GM13976 (cell line): ENCODE measurements at regions not wholly inside any gene's neighbourhood (a gene's known extent, or its start where the extent isn't known, plus 50 kb on each side); places are given as distances from the start of the nearest gene placed in this dataset.

Source experiments
- DNase-seq: peaks from one replicate; pipeline ENCODE4 v3.0.0; 2012; ENCODE audit warnings: low spot score
- in situ Hi-C: fragments of 300-500 bp; cut with MboI; formaldehyde crosslinking; loops from one replicate; pipeline ENCODE4 v1.12.0; 2022; ENCODE audit warnings: low sequenced_read_pairs, mixed read lengths, inconsistent platforms; ENCODE audit not compliant: unreplicated experiment
- TF ChIP-seq, protein P1 (sequence below): IDR thresholded peaks from 2 replicates; pipeline ENCODE4 v1.5.1; 2012; ENCODE audit warnings: borderline replicate concordance, mild to moderate bottlenecking; ENCODE audit not compliant: insufficient read depth; ENCODE audit errors: extremely low read depth, missing control alignments, control extremely low read depth

- DNase-seq = no peak
- in situ Hi-C loops = no loop called here
These were observed 546.0 kb downstream of the MN1 start for GRCh38 chr22:27255580-27255979.

DNA sequence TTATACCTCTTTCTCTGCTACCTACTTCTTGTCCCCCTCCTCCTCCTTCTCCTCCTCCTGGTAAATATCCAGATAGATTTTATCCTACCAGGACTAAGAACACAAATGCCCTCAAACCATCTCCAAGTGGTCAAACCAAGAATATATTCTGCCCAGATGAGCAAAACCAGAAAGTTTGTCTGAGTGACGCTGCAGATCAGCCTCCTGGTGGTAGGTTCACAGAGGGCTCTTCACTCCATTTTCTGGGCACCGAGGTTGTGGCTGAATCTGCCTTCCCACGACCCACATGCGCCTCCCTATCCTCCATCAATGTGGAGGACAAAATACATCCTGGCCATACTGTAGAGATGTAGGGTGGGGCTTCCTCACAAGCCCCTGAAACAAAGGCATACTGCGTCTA is 543.6 kb downstream of the MN1 start:
- TF ChIP-seq, protein P1, sequence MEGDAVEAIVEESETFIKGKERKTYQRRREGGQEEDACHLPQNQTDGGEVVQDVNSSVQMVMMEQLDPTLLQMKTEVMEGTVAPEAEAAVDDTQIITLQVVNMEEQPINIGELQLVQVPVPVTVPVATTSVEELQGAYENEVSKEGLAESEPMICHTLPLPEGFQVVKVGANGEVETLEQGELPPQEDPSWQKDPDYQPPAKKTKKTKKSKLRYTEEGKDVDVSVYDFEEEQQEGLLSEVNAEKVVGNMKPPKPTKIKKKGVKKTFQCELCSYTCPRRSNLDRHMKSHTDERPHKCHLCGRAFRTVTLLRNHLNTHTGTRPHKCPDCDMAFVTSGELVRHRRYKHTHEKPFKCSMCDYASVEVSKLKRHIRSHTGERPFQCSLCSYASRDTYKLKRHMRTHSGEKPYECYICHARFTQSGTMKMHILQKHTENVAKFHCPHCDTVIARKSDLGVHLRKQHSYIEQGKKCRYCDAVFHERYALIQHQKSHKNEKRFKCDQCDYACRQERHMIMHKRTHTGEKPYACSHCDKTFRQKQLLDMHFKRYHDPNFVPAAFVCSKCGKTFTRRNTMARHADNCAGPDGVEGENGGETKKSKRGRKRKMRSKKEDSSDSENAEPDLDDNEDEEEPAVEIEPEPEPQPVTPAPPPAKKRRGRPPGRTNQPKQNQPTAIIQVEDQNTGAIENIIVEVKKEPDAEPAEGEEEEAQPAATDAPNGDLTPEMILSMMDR = no peak
- in situ Hi-C loops = no loop called here
- no peak for DNase-seq

More at GRCh38 chr22:27255580-27255979, 546.0 kb downstream of the MN1 start:
- TF ChIP-seq, protein P1 = no peak

DNA sequence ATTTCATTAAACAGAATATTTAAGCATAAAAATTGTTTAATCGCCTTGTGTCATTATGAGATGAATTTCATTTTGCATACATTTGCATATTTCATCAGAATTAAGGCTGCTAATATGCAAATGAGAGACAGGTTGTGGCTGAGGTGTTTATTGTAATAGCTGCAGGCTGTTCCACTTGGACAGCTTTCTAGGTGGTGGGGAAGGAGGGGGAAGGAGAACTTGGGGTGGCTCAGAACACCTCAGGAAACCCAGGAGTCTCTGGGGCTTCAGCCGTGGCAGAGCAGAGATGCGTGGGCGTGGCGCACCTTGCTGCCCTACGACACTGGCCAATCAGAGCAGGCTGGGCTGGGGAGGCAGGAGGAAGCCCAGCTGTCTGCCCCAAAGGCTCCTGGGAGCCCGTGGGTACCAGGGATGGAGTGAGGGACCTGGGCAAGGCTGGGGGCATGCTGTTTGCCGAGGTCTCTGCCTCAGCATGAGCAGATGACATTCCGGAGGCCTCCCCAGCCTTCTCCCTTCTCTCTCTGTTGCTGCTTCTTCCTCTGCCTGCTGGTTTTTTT is 542.9 kb downstream of the MN1 start:
- TF ChIP-seq, protein P1 = no peak
- no peak for DNase-seq
- in situ Hi-C loops = no loop called here

DNA sequence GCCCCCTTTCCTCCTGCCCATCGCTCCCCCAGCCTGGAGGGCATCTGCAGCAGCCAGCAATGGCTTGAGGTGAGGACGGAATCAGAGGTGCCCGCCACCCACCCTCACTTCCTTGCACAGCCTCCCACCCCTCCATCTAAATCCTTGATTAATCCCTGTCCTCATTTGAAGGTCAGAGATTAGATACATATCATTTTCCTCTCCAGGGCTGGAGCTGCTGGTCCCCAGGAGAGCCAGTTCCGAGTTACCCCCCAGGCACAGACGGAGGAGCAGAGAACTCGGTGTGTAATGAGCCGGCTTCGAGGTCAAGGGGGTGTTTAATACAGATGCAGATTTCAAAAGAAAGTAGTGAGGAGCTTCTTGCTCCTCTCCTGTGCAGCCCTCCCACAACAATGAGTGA is 542.1 kb downstream of the MN1 start:
- TF ChIP-seq, protein P1 = no peak
- DNase-seq = no peak
- in situ Hi-C loops = no loop called here

- DNase-seq = no peak
- TF ChIP-seq, protein P1 = no peak
- in situ Hi-C loops = no loop called here
These were observed 541.4 kb downstream of the MN1 start for GRCh38 chr22:27260087-27260698.

- in situ Hi-C loops = no loop called here
- DNase-seq = no peak
- TF ChIP-seq, protein P1 = no peak
These were observed 539.2 kb downstream of the MN1 start for GRCh38 chr22:27262361-27262760.
